ENCODE measurements at regions not wholly inside any gene's neighbourhood (a gene's known extent, or its start where the extent isn't known, plus 50 kb on each side); places are given as distances from the start of the nearest gene placed in this dataset.

DNA sequence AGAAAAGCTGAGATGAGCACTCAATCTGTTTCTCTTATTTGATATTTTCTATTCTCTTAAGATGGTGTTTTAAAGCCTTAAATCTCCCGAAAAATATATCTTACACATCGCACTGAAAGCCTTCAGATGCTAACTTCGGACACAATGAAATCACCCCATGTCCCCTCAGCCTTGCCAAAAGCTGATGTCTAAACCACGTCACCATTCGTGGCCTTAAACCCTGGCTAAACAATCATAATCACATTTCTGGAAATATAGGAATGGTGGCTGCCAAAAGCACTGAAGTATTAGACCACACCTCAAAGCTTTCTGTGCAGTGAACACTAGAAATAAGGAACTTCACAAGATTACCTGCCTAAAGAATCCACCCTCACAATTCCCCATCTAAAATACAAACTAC, 402.7 kb downstream of the SOX9 start:
- H2AFZ ChIP-seq (ENCODE audit: low read depth, low read length), result no peak overlapping the region
- intact Hi-C loops (cut with micrococcal nuclease), result no loop called here
- H3K79me2 ChIP-seq (ENCODE audit: control insufficient read depth, insufficient read depth, low read length), result no peaks in the 10 kb centered on the region
- no peaks in the 10 kb centered on the region for H3K4me1 ChIP-seq (ENCODE audit: control insufficient read depth, extremely low read depth, insufficient read depth, low read length)
- no peaks in the 10 kb centered on the region for H4K20me1 ChIP-seq (replicated peaks; ENCODE audit: control insufficient read depth, extremely low read depth, insufficient read depth, low read length)
- no peak overlapping the region for H3K9ac ChIP-seq (replicated peaks; ENCODE audit: extremely low read depth, insufficient read depth, low read length)
- no TSS peak for BruUV-seq (replicated peaks)
- H3K27me3 ChIP-seq (ENCODE audit: control insufficient read depth in 2 of 2, insufficient read depth in 2 of 2, low read length in 2 of 2), result no peaks in the 10 kb centered on the region
- POLR2A ChIA-PET, result no interaction called here
- no peaks in the 10 kb centered on the region for H3K36me3 ChIP-seq (ENCODE audit: control insufficient read depth in 2 of 2, extremely low read depth in 1 of 2, insufficient read depth in 2 of 2, low read length in 2 of 2)
- no peak for FAIRE-seq
- H3K9me1 ChIP-seq (replicated peaks; ENCODE audit: control insufficient read depth, extremely low read depth, insufficient read depth, low read length), result no peaks in the 10 kb centered on the region
- peaks cover 2% of the 10 kb centered on the region for H3K9me3 ChIP-seq (replicated peaks; ENCODE audit: control insufficient read depth, insufficient read depth, low read length)
- dilution Hi-C loops (cut with MboI; ENCODE audit: extremely low pct_ligation_motif_present, low sequenced_read_pairs), result no loop called here
- no peak for TF ChIP-seq CTCF (IDR thresholded peaks at IDR 0.05; ENCODE audit: extremely low read depth in 1 of 2, insufficient read depth in 1 of 2, low read depth in 1 of 2, low read length in 2 of 2)
- no peak for TF ChIP-seq POLR2AphosphoS5 (IDR thresholded peaks at IDR 0.05; ENCODE audit: insufficient read depth, low read depth, low read length)
- no peak for TF ChIP-seq FOS (IDR thresholded peaks at IDR 0.05; ENCODE audit: borderline replicate concordance, insufficient read depth, low read length)
- no peak for TF ChIP-seq MYC (IDR thresholded peaks at IDR 0.05; ENCODE audit: low read depth, low read length)
- no peak for TF ChIP-seq EZH2 (IDR thresholded peaks at IDR 0.05; ENCODE audit: borderline replicate concordance, low read depth, low read length, severe bottlenecking)
- no peak for TF ChIP-seq MAX (IDR thresholded peaks at IDR 0.05; ENCODE audit: insufficient read depth, insufficient read length)
- no peak for TF ChIP-seq POLR2A (IDR thresholded peaks at IDR 0.05; ENCODE audit: low read depth, low read length)
- TF ChIP-seq GATA2 (IDR thresholded peaks at IDR 0.05; ENCODE audit: insufficient read depth, insufficient read length, low read depth, low read length), result no peak
- no peak for DNase-seq (ENCODE audit: low read depth, low spot score)
- no peak overlapping the region for H3K4me3 ChIP-seq (replicated peaks in 1 of 3; ENCODE audit: insufficient read depth in 1 of 3, low read depth in 1 of 3, low read length in 3 of 3)
- H3K27ac ChIP-seq (ENCODE audit: insufficient read depth, low read depth, low read length), result no peak overlapping the region
- CTCF ChIA-PET, result interaction anchor here (1.2 kb wide), 1 partner anchor 34 kb away, joined by 3 read pairs; no protein-coding TSS in a partner anchor
- no peak overlapping the region for H3K4me2 ChIP-seq (ENCODE audit: insufficient read depth, low read length)
